Prostate gland (tissue), 2 donors: ENCODE measurements at regions not wholly inside any gene's neighbourhood (a gene's known extent, or its start where the extent isn't known, plus 50 kb on each side); places are given as distances from the start of the nearest gene placed in this dataset.
A peak's percentile ranks its signal among the peaks of the same experiment; 100 is the strongest.

Experiments
- DNase-seq: peaks from one replicate; pipeline ENCODE4 v3.0.0-alpha.2; 2019; ENCODE audit warnings: low spot score
- H3K27ac ChIP-seq, 2 donors: fragments of 200-600 bp; sonication (generic); 2 replicates each; pipeline ENCODE4 v1.5.1; 2017 to 2019
- H3K27me3 ChIP-seq: fragments of 200-600 bp; sonication (generic); replicated peaks from 2 replicates; pipeline ENCODE4 v1.5.1; 2019; ENCODE audit not compliant: insufficient read depth
- H3K36me3 ChIP-seq, 2 donors: fragments of 200-600 bp; sonication (generic); 1 replicate in 1 of 2; 2 replicates in 1 of 2; pipeline versions ENCODE4 v1.5.1 to v1.8.1; 2017 to 2019
- H3K4me1 ChIP-seq: fragments of 200-600 bp; sonication (generic); replicated peaks from 2 replicates; pipeline ENCODE4 v1.5.1; 2019
- H3K4me3 ChIP-seq, 2 donors: fragments of 200-600 bp; sonication (generic); 2 replicates each; pipeline ENCODE4 v1.5.1; 2017 to 2019
- H3K9me3 ChIP-seq: fragments of 200-600 bp; sonication (generic); 2 replicates; pipeline ENCODE4 v1.5.1; 2017
- POLR2A ChIP-seq: fragments of 450-650 bp; IDR thresholded peaks from one replicate; pipeline ENCODE4 v1.6.1; 2016; ENCODE audit warnings: antibody characterized with exemption, mild to moderate bottlenecking
- POLR2AphosphoS5 ChIP-seq: sonication (generic); formaldehyde crosslinking; IDR thresholded peaks from one replicate; pipeline ENCODE4 v1.6.1; 2017; ENCODE audit warnings: antibody characterized with exemption
- WGBS: methylation state at CpG from one replicate; pipeline ENCODE4 v1.1.5; 2018; 5-methylcytosine and 5-hydroxymethylcytosine counted together
- intact Hi-C: fragments of 100-400 bp; cut with DNase I; formaldehyde crosslinking; loops from one replicate; pipeline ENCODE4 v1.14.2; 2022
- TF ChIP-seq, protein P1 (sequence below), 4 experiments: fragments of 200-600 bp in 2 of 4; fragments of 450-650 bp in 2 of 4; sonication (generic) in 2 of 4; IDR thresholded peaks; 1 replicate in 3 of 4; 2 replicates in 1 of 4; pipeline ENCODE4 v1.5.1; 2016 to 2019; ENCODE audit warnings: antibody characterized with exemption in 4 of 4, mild to moderate bottlenecking in 2 of 4, moderate library complexity in 2 of 4

DNA sequence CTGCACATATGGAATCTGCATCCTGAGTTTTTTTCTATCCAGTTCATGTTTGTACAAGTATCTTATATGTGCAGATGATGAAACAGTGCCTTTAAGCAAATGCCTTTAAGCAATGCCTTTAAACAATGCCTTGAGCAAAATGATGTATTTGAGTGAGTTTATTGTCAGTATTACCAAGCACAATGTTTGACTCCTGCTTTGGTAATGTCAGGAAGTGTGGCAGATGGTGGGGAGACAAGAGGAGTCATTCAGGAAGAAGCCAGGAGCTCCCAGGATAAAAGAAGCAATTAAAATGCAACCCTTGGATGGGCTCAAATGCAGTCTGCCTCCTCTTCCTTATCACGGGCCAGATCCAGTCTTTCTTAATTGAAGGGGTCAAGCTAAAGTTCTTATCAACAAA lies 108.7 kb upstream of the KCNJ15 start:
- Histone ChIP-seq H3K27ac (no peak overlapping the region), H3K4me1 (no peaks in the 10 kb centered on the region), H3K9me3 (no peaks in the 10 kb centered on the region), H3K36me3 (no peaks in the 10 kb centered on the region), H3K27me3 (no peaks in the 10 kb centered on the region), H3K4me3 (no peak overlapping the region)
- 32% methylated on average over 1 of the region's 1 CpG for WGBS
- intact Hi-C loops, result no loop called here
- DNase-seq, result no peak
- TF ChIP-seq POLR2AphosphoS5, result no peak
- TF ChIP-seq, protein P1, sequence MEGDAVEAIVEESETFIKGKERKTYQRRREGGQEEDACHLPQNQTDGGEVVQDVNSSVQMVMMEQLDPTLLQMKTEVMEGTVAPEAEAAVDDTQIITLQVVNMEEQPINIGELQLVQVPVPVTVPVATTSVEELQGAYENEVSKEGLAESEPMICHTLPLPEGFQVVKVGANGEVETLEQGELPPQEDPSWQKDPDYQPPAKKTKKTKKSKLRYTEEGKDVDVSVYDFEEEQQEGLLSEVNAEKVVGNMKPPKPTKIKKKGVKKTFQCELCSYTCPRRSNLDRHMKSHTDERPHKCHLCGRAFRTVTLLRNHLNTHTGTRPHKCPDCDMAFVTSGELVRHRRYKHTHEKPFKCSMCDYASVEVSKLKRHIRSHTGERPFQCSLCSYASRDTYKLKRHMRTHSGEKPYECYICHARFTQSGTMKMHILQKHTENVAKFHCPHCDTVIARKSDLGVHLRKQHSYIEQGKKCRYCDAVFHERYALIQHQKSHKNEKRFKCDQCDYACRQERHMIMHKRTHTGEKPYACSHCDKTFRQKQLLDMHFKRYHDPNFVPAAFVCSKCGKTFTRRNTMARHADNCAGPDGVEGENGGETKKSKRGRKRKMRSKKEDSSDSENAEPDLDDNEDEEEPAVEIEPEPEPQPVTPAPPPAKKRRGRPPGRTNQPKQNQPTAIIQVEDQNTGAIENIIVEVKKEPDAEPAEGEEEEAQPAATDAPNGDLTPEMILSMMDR (IDR thresholded peaks at IDR 0.05), result no peak

DNA sequence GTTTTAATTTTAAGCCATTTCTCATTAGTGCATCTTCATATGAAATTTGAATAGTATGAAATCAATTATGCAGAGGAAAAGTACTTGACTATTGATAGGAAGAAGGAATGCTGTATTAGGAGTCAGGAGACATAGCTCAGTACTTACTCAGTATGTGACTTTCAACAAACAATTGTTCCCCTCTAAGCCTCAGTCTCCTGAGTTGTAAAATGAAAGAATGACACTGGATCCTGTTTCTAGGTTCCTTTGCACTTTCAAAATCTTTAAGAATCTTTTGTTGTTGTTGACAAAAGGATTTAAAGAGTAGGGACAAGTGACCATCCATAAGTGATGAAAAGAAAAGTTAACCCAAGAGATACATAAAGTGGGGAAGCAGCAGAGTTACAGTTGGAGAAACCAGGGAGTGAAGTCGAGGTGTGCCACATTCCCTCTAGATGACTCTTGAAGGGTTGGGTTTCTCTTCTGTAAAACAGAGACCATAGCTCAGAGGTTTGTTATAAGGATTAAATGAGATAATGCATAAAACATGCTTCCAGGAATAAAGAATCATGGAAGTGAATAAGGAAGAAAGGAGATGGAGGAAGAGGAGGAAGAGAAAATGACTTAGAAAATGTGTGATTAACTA lies 105.7 kb upstream of the KCNJ15 start:
- DNase-seq, result no peak

DNA sequence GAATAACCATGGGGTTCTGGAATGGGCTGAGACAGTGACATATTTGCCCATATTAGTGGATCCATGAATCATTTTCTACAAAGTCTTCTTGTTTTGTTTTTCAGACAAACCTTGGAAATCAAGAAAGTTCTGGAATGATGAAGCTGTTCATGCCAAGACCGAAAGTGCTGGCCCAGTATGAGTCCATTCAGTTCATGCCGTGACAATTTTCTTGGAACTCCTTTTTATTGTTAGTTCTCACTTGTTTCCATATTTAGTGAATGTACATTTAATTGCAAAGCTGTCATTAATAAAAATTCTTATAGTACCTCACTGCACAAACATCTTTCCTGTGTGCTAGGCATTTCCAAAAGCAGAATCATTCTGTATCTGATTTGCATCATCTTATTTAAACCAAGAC lies 100.6 kb upstream of the KCNJ15 start:
- DNase-seq, result no peak
- no peaks in the 10 kb centered on the region for H3K9me3 ChIP-seq
- H3K27ac ChIP-seq, result no peak overlapping the region
- TF ChIP-seq, protein P1 (IDR thresholded peaks at IDR 0.05), result no peak
- TF ChIP-seq POLR2AphosphoS5, result no peak
- TF ChIP-seq POLR2A, result no peak
- H3K36me3 ChIP-seq, result no peaks in the 10 kb centered on the region
- no peaks in the 10 kb centered on the region for H3K4me1 ChIP-seq
- intact Hi-C loops, result no loop called here
- peaks cover 4% of the 10 kb centered on the region for H3K27me3 ChIP-seq
- no peak overlapping the region for H3K4me3 ChIP-seq
- 27% methylated on average over 2 of the region's 2 CpGs for WGBS

More for the DNA sequence above, 105.7 kb upstream of the KCNJ15 start:
- WGBS, result 62% methylated on average over 1 of the region's 1 CpG
- Histone ChIP-seq H3K36me3 (no peaks in the 10 kb centered on the region), H3K9me3 (no peaks in the 10 kb centered on the region), H3K27ac (no peak overlapping the region), H3K4me1 (no peaks in the 10 kb centered on the region), H3K4me3 (no peak overlapping the region), H3K27me3 (no peaks in the 10 kb centered on the region)
- intact Hi-C loops, result no loop called here
- no peak for TF ChIP-seq POLR2A
- TF ChIP-seq, protein P1 (IDR thresholded peaks at IDR 0.05), result no peak
- no peak for TF ChIP-seq POLR2AphosphoS5

DNA sequence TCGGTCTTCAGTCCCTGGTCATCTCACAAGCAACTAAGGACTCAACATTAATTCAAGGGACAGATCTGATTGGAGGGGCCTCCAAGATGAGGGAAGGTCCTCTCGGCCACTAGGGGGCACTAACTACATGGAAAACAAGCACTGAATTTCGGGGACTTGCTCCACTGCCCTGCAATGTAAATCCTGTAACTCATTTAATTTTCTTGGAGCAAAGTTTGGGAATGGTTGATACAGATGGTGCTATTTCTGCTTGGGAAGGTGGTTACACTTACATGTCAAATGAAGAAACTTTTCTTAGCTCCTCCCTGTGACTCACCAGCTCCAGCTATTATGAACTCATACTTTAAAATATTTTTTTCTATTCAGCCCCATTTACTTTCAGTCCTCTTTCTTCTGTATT lies 97.4 kb upstream of the KCNJ15 start:
- Histone ChIP-seq H3K4me1 (no peaks in the 10 kb centered on the region), H3K36me3 (no peaks in the 10 kb centered on the region), H3K27me3 (peaks cover 4% of the 10 kb centered on the region), H3K4me3 (no peak overlapping the region), H3K27ac (no peak overlapping the region), H3K9me3 (no peaks in the 10 kb centered on the region)
- DNase-seq, result peak; percentile 57
- TF ChIP-seq POLR2AphosphoS5, result no peak
- TF ChIP-seq, protein P1 (IDR thresholded peaks at IDR 0.05), result peak; percentile 50 to 81 (median 66)
- intact Hi-C loops, result no loop called here
- WGBS, result 21% methylated on average over 3 of the region's 3 CpGs

DNA sequence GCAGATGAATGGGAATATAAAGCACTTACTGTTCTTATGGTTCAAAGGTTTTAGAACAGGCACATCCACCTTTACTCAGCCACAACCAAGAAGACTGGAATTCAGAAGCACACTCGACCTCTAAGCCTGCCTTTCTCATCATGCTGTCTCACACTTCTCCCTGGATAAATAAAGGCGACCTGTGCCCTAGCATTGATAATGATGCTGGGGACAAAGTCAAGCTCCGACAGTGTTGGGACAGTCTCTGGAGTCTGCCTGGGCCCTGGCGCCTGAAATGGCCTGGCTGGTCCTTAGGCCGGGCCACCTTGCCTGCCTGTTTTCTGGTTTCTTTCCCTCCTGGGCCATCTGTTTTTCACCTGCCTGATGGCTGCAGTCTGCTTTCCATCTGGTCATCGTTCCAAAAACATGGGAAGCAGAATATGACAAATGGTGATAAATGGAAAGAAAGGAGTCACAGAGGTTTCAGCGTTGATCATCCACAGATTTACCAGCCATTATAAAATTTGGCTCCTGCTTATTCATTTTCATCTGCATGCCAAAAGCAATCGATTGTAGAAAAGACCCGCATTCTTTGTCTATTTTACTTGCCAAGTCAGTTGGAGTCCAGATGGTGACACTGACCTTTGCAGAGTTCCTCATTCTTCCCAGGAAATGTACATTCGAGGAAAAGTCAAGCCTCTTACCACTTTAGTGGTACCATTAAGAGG lies 91.2 kb upstream of the KCNJ15 start:
- intact Hi-C loops, result no loop called here
- Histone ChIP-seq H3K27ac (no peak overlapping the region), H3K4me3 (no peak overlapping the region), H3K36me3 (no peaks in the 10 kb centered on the region), H3K27me3 (no peaks in the 10 kb centered on the region), H3K4me1 (no peaks in the 10 kb centered on the region), H3K9me3 (no peaks in the 10 kb centered on the region)
- WGBS, result 75% methylated on average over 10 of the region's 10 CpGs
- TF ChIP-seq, protein P1 (IDR thresholded peaks at IDR 0.05), result no peak
- TF ChIP-seq POLR2AphosphoS5 (no peak), POLR2A (no peak)
- DNase-seq, result no peak
